CD4-positive, alpha-beta T cell (primary cell): ENCODE measurements at regions not wholly inside any gene's neighbourhood (a gene's known extent, or its start where the extent isn't known, plus 50 kb on each side); places are given as distances from the start of the nearest gene placed in this dataset.

Experiments
- ATAC-seq: fragments of 200-7000 bp; cut with Tn5 transposase; one replicate; pipeline ENCODE4 v1.10.0; 2022; ENCODE audit warnings: mild to moderate bottlenecking; ENCODE audit not compliant: poor library complexity
- CTCF ChIA-PET: fragments of 350-600 bp; sonication (Branson Sonifier 250); formaldehyde crosslinking; loops from one replicate; lab custom pipeline; 2021; ENCODE audit warnings: antibody characterized with exemption, inconsistent platforms; lab: Charles Lee
- POLR2A ChIA-PET: fragments of 350-600 bp; sonication (Branson Sonifier 250); formaldehyde crosslinking; loops from one replicate; lab custom pipeline; 2021; ENCODE audit warnings: antibody characterized with exemption, inconsistent platforms; lab: Charles Lee
- DNase-seq, 14 experiments: peaks; one replicate each; pipeline ENCODE4 v3.0.0-alpha.2; 2013 to 2020; ENCODE audit warnings: mixed read lengths in 2 of 14
- H3K27ac ChIP-seq, 2 donors: one replicate each; pipeline versions ENCODE4 v1.5.1 to v1.7.0; 2013; ENCODE audit warnings: low read length in 2 of 2, low read depth in 1 of 2, mild to moderate bottlenecking in 1 of 2
- H3K27me3 ChIP-seq, 2 experiments: 1 replicate in 1 of 2; 2 replicates in 1 of 2; pipeline versions ENCODE4 v1.6.1 to v1.7.0; 2013; ENCODE audit warnings: low read length in 2 of 2, control low read depth in 1 of 2, mild to moderate bottlenecking in 1 of 2, moderate library complexity in 1 of 2; ENCODE audit not compliant: insufficient read depth in 2 of 2, control insufficient read depth in 1 of 2
- H3K36me3 ChIP-seq: one replicate; pipeline ENCODE4 v1.6.1; 2013; ENCODE audit warnings: low read length, control low read depth; ENCODE audit not compliant: insufficient read depth
- H3K4me1 ChIP-seq: one replicate; pipeline ENCODE4 v1.6.1; 2013; ENCODE audit warnings: low read length, control low read depth; ENCODE audit not compliant: insufficient read depth
- H3K4me3 ChIP-seq: one replicate; pipeline ENCODE4 v1.5.1; 2013; ENCODE audit warnings: mild to moderate bottlenecking, low read length, moderate library complexity
- H3K9me3 ChIP-seq, 2 experiments: 1 replicate in 1 of 2; 2 replicates in 1 of 2; pipeline versions ENCODE4 v1.6.1 to v1.7.0; 2013; ENCODE audit warnings: low read length in 2 of 2, mild to moderate bottlenecking in 2 of 2, control low read depth in 1 of 2, moderate library complexity in 1 of 2; ENCODE audit not compliant: control insufficient read depth in 1 of 2, insufficient read depth in 1 of 2
- H3K27ac Mint-ChIP-seq: one replicate; pipeline ENCODE4 v1.8.0; 2020; ENCODE audit warnings: mixed read lengths
- H3K27me3 Mint-ChIP-seq: one replicate; pipeline ENCODE4 v1.8.0; 2021; ENCODE audit warnings: mixed read lengths
- H3K36me3 Mint-ChIP-seq: one replicate; pipeline ENCODE4 v1.8.0; 2021; ENCODE audit warnings: low read depth, mixed read lengths
- H3K4me1 Mint-ChIP-seq: one replicate; pipeline ENCODE4 v1.8.0; 2021; ENCODE audit warnings: low read depth, mixed read lengths
- H3K4me3 Mint-ChIP-seq: one replicate; pipeline ENCODE4 v1.8.0; 2020; ENCODE audit warnings: mild to moderate bottlenecking, mixed read lengths
- H3K9me3 Mint-ChIP-seq: one replicate; pipeline ENCODE4 v1.8.0; 2020; ENCODE audit warnings: mixed read lengths
- CTCF ChIP-seq: fragments of 200-600 bp; IDR thresholded peaks from one replicate; pipeline ENCODE4 v1.8.0; 2022; ENCODE audit warnings: antibody characterized with exemption, mild to moderate bottlenecking
- intact Hi-C, 2 experiments: fragments of 100-400 bp; cut with DNase I in 1 of 2; cut with micrococcal nuclease in 1 of 2; formaldehyde crosslinking; loops; one replicate each; pipeline versions ENCODE4 v1.15.1 to v1.9.0; 2023 to 2025; cut with DNase I, micrococcal nuclease

GRCh38 chr7:69358163-69358821 is 240.0 kb upstream of the AUTS2 start:
- ChIA-PET POLR2A (no interaction called here), CTCF (no interaction called here)
- no peak for TF ChIP-seq CTCF
- no peak overlapping the region for H3K4me3 Mint-ChIP-seq
- Histone ChIP-seq H3K4me3 (no peak overlapping the region), H3K27ac (no peak overlapping the region), H3K9me3 (peaks cover 0 to 16% of the 10 kb centered on the region in 2 experiments), H3K4me1 (no peaks in the 10 kb centered on the region), H3K36me3 (no peaks in the 10 kb centered on the region), H3K27me3 (no peaks in the 10 kb centered on the region)
- H3K4me1 Mint-ChIP-seq = no peaks in the 10 kb centered on the region
- H3K9me3 Mint-ChIP-seq = peaks cover 2% of the 10 kb centered on the region
- no peaks in the 10 kb centered on the region for H3K27me3 Mint-ChIP-seq
- no peak for DNase-seq
- no peak overlapping the region for H3K27ac Mint-ChIP-seq
- intact Hi-C loops = no loop called here
- no peak for ATAC-seq
- no peaks in the 10 kb centered on the region for H3K36me3 Mint-ChIP-seq

GRCh38 chr7:69359003-69359700 is 239.1 kb upstream of the AUTS2 start:
- no peaks in the 10 kb centered on the region for H3K4me1 ChIP-seq
- Mint-ChIP-seq H3K9me3 (no peaks in the 10 kb centered on the region), H3K27me3 (no peaks in the 10 kb centered on the region), H3K4me3 (no peak overlapping the region), H3K27ac (no peak overlapping the region), H3K4me1 (no peaks in the 10 kb centered on the region), H3K36me3 (no peaks in the 10 kb centered on the region)
- intact Hi-C loops = no loop called here
- TF ChIP-seq CTCF = no peak
- DNase-seq (no peak), ATAC-seq (no peak)
- CTCF ChIA-PET = no interaction called here
- H3K27ac ChIP-seq = no peak overlapping the region
- no peak overlapping the region for H3K4me3 ChIP-seq
- no peaks in the 10 kb centered on the region for H3K36me3 ChIP-seq
- H3K9me3 ChIP-seq = peaks cover 0 to 14% of the 10 kb centered on the region in 2 experiments
- POLR2A ChIA-PET = no interaction called here
- no peaks in the 10 kb centered on the region for H3K27me3 ChIP-seq

GRCh38 chr7:69360913-69361312 is 237.4 kb upstream of the AUTS2 start:
- no peaks in the 10 kb centered on the region for H3K27me3 ChIP-seq
- H3K4me1 Mint-ChIP-seq = no peaks in the 10 kb centered on the region
- no peaks in the 10 kb centered on the region for H3K27me3 Mint-ChIP-seq
- intact Hi-C loops = no loop called here
- CTCF ChIA-PET = no interaction called here
- H3K4me3 Mint-ChIP-seq = no peak overlapping the region
- H3K9me3 Mint-ChIP-seq = no peaks in the 10 kb centered on the region
- peaks cover 0 to 11% of the 10 kb centered on the region in 2 experiments for H3K9me3 ChIP-seq
- no peaks in the 10 kb centered on the region for H3K36me3 Mint-ChIP-seq
- DNase-seq (no peak), ATAC-seq (no peak)
- H3K4me1 ChIP-seq = no peaks in the 10 kb centered on the region
- H3K27ac Mint-ChIP-seq = no peak overlapping the region
- POLR2A ChIA-PET = no interaction called here
- H3K27ac ChIP-seq = no peak overlapping the region
- H3K4me3 ChIP-seq = no peak overlapping the region
- H3K36me3 ChIP-seq = no peaks in the 10 kb centered on the region
- TF ChIP-seq CTCF = no peak
